WTC11 (cell line): ENCODE measurements at regions not wholly inside any gene's neighbourhood (a gene's known extent, or its start where the extent isn't known, plus 50 kb on each side); places are given as distances from the start of the nearest gene placed in this dataset.

Experiments used
- ATAC-seq: fragments of 200-7000 bp; cut with Tn5 transposase; 2 replicates; pipeline ENCODE4 v1.10.0; 2021; ENCODE audit warnings: mild to moderate bottlenecking, moderate library complexity
- CTCF ChIA-PET: fragments of 300-600 bp; sonication (Branson Sonifier 250); formaldehyde crosslinking; loops from one replicate; lab custom pipeline; 2021; ENCODE audit warnings: antibody characterized with exemption; lab: Charles Lee
- POLR2A ChIA-PET: fragments of 350-600 bp; sonication (Branson Sonifier 250); formaldehyde crosslinking; loops from one replicate; lab custom pipeline; 2021; ENCODE audit warnings: antibody characterized with exemption; lab: Charles Lee
- DNase-seq: peaks from one replicate; pipeline ENCODE4 v3.0.0; 2021; ENCODE audit warnings: low spot score
- H3K27ac Mint-ChIP-seq: 2 replicates; pipeline ENCODE4 v1.8.0; 2021; ENCODE audit warnings: mixed read lengths
- H3K27me3 Mint-ChIP-seq: 2 replicates; pipeline ENCODE4 v1.8.0; 2021; ENCODE audit warnings: low read depth, mild to moderate bottlenecking, moderate library complexity, mixed read lengths
- H3K36me3 Mint-ChIP-seq: 2 replicates; pipeline ENCODE4 v1.8.0; 2021; ENCODE audit warnings: mixed read lengths
- H3K4me1 Mint-ChIP-seq: 2 replicates; pipeline ENCODE4 v1.8.0; 2022; ENCODE audit warnings: mixed read lengths
- H3K4me3 Mint-ChIP-seq: 2 replicates; pipeline ENCODE4 v1.8.0; 2021; ENCODE audit warnings: mild to moderate bottlenecking, moderate library complexity, mixed read lengths
- H3K9me3 Mint-ChIP-seq: 2 replicates; pipeline ENCODE4 v1.8.0; 2021; ENCODE audit warnings: mixed read lengths
- CREB1 ChIP-seq: sonication (generic); formaldehyde crosslinking; IDR thresholded peaks from 2 replicates; pipeline ENCODE4 v1.8.0; 2023; ENCODE audit warnings: mild to moderate bottlenecking, missing genetic modification reagents
- JUN ChIP-seq: sonication (generic); formaldehyde crosslinking; IDR thresholded peaks from 2 replicates; pipeline ENCODE4 v1.8.0; 2023; ENCODE audit warnings: mild to moderate bottlenecking, missing genetic modification reagents
- NR1H2 ChIP-seq: sonication (generic); formaldehyde crosslinking; IDR thresholded peaks from 2 replicates; pipeline ENCODE4 v1.9.0; 2021; ENCODE audit warnings: mild to moderate bottlenecking, moderate library complexity, missing genetic modification reagents
- ZNF121 ChIP-seq: sonication (generic); formaldehyde crosslinking; IDR thresholded peaks from 2 replicates; pipeline ENCODE4 v1.8.0; 2023; ENCODE audit warnings: missing genetic modification reagents
- ZNF219 ChIP-seq: sonication (generic); formaldehyde crosslinking; IDR thresholded peaks from 2 replicates; pipeline ENCODE4 v1.8.0; 2023; ENCODE audit warnings: missing genetic modification reagents, mild to moderate bottlenecking, borderline replicate concordance
- TF ChIP-seq, protein P1 (sequence below): fragments of 200-600 bp; IDR thresholded peaks from 2 replicates; pipeline ENCODE4 v1.8.0; 2022; ENCODE audit warnings: antibody characterized with exemption
- TF ChIP-seq, protein P2 (sequence below): sonication (generic); formaldehyde crosslinking; IDR thresholded peaks from 2 replicates; pipeline ENCODE4 v1.8.1; 2022; ENCODE audit warnings: missing genetic modification reagents, borderline replicate concordance
- TF ChIP-seq, protein P3 (sequence below): fragments of 250-450 bp; sonication (Bioruptor Pico); IDR thresholded peaks from 2 replicates; pipeline ENCODE4 v1.9.0; 2021; ENCODE audit warnings: mild to moderate bottlenecking
- TF ChIP-seq, protein P4 (sequence below): sonication (generic); formaldehyde crosslinking; IDR thresholded peaks from 2 replicates; pipeline ENCODE4 v1.8.1; 2022; ENCODE audit warnings: low read depth, mild to moderate bottlenecking, moderate library complexity, missing genetic modification reagents, borderline replicate concordance
- TF ChIP-seq, protein P5 (sequence below): sonication (generic); formaldehyde crosslinking; IDR thresholded peaks from 2 replicates; pipeline ENCODE4 v1.8.1; 2023; ENCODE audit warnings: mild to moderate bottlenecking, missing genetic modification reagents, moderate library complexity
- TF ChIP-seq, protein P6 (sequence below): sonication (generic); formaldehyde crosslinking; IDR thresholded peaks from 2 replicates; pipeline ENCODE4 v1.8.1; 2022; ENCODE audit warnings: mild to moderate bottlenecking, moderate library complexity, missing genetic modification reagents
- TF ChIP-seq, protein P7 (sequence below): sonication (generic); formaldehyde crosslinking; conservative IDR thresholded peaks from 2 replicates; pipeline ENCODE4 v1.8.1; 2022; ENCODE audit warnings: mild to moderate bottlenecking, missing genetic modification reagents

DNA sequence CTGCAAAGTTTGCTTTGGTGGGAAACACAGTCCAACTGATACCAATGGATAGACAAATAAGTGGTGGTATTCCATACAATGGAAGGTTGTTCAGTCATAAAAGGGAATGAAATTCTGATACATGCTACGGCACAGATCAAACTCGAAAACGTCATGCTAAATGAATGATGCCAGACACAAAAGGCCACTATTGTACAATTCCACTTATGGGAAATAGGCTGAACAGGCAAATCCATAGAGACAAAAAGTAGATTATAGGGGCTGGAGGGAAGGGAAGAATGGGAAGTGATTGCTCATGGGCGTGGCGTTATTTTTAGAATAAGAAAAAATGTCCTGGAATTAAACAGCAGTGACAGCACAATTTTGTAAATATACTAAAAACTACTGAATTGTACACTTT lies 66.0 kb upstream of the FOXK1 start (continued):
- TF ChIP-seq, protein P1, sequence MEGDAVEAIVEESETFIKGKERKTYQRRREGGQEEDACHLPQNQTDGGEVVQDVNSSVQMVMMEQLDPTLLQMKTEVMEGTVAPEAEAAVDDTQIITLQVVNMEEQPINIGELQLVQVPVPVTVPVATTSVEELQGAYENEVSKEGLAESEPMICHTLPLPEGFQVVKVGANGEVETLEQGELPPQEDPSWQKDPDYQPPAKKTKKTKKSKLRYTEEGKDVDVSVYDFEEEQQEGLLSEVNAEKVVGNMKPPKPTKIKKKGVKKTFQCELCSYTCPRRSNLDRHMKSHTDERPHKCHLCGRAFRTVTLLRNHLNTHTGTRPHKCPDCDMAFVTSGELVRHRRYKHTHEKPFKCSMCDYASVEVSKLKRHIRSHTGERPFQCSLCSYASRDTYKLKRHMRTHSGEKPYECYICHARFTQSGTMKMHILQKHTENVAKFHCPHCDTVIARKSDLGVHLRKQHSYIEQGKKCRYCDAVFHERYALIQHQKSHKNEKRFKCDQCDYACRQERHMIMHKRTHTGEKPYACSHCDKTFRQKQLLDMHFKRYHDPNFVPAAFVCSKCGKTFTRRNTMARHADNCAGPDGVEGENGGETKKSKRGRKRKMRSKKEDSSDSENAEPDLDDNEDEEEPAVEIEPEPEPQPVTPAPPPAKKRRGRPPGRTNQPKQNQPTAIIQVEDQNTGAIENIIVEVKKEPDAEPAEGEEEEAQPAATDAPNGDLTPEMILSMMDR, result no peak

DNA sequence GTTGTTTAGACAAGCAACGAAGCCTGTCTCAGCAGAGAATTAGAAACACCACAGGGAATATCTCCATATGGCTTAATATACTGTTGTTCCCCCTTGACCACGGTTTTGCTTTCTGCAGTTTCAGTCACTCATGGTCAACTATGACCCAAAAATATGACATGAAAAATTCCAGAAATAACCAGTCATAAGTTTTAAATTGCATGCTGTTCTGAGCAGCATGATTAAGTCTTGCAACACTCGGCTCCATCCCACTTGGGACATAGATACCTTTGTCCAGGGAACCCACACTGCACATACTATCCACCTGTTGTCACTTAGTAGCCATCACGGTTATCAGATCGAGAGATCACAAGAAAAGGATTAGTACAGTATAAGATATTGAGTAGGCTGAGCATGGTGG lies 60.7 kb upstream of the FOXK1 start:
- no peak for ATAC-seq
- CTCF ChIA-PET, result no interaction called here
- TF ChIP-seq JUN (CRISPR knock-in tag) (no peak), CREB1 (CRISPR knock-in tag) (no peak), ZNF219 (CRISPR knock-in tag) (no peak), NR1H2 (CRISPR knock-in tag) (no peak), ZNF121 (CRISPR knock-in tag) (no peak)
- TF ChIP-seq, protein P1, result no peak
- TF ChIP-seq, protein P2, sequence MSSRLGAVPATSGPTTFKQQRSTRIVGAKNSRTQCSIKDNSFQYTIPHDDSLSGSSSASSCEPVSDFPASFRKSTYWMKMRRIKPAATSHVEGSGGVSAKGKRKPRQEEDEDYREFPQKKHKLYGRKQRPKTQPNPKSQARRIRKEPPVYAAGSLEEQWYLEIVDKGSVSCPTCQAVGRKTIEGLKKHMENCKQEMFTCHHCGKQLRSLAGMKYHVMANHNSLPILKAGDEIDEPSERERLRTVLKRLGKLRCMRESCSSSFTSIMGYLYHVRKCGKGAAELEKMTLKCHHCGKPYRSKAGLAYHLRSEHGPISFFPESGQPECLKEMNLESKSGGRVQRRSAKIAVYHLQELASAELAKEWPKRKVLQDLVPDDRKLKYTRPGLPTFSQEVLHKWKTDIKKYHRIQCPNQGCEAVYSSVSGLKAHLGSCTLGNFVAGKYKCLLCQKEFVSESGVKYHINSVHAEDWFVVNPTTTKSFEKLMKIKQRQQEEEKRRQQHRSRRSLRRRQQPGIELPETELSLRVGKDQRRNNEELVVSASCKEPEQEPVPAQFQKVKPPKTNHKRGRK (CRISPR knock-in tag), result no peak
- TF ChIP-seq, protein P3, sequence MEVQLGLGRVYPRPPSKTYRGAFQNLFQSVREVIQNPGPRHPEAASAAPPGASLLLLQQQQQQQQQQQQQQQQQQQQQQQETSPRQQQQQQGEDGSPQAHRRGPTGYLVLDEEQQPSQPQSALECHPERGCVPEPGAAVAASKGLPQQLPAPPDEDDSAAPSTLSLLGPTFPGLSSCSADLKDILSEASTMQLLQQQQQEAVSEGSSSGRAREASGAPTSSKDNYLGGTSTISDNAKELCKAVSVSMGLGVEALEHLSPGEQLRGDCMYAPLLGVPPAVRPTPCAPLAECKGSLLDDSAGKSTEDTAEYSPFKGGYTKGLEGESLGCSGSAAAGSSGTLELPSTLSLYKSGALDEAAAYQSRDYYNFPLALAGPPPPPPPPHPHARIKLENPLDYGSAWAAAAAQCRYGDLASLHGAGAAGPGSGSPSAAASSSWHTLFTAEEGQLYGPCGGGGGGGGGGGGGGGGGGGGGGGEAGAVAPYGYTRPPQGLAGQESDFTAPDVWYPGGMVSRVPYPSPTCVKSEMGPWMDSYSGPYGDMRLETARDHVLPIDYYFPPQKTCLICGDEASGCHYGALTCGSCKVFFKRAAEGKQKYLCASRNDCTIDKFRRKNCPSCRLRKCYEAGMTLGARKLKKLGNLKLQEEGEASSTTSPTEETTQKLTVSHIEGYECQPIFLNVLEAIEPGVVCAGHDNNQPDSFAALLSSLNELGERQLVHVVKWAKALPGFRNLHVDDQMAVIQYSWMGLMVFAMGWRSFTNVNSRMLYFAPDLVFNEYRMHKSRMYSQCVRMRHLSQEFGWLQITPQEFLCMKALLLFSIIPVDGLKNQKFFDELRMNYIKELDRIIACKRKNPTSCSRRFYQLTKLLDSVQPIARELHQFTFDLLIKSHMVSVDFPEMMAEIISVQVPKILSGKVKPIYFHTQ (CRISPR knock-in tag), result no peak
- TF ChIP-seq, protein P4, sequence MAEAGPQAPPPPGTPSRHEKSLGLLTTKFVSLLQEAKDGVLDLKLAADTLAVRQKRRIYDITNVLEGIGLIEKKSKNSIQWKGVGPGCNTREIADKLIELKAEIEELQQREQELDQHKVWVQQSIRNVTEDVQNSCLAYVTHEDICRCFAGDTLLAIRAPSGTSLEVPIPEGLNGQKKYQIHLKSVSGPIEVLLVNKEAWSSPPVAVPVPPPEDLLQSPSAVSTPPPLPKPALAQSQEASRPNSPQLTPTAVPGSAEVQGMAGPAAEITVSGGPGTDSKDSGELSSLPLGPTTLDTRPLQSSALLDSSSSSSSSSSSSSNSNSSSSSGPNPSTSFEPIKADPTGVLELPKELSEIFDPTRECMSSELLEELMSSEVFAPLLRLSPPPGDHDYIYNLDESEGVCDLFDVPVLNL, result no peak
- TF ChIP-seq, protein P5, sequence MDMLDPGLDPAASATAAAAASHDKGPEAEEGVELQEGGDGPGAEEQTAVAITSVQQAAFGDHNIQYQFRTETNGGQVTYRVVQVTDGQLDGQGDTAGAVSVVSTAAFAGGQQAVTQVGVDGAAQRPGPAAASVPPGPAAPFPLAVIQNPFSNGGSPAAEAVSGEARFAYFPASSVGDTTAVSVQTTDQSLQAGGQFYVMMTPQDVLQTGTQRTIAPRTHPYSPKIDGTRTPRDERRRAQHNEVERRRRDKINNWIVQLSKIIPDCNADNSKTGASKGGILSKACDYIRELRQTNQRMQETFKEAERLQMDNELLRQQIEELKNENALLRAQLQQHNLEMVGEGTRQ (CRISPR knock-in tag), result no peak
- TF ChIP-seq, protein P6, sequence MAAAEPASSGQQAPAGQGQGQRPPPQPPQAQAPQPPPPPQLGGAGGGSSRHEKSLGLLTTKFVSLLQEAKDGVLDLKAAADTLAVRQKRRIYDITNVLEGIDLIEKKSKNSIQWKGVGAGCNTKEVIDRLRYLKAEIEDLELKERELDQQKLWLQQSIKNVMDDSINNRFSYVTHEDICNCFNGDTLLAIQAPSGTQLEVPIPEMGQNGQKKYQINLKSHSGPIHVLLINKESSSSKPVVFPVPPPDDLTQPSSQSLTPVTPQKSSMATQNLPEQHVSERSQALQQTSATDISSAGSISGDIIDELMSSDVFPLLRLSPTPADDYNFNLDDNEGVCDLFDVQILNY (CRISPR knock-in tag), result no peak
- TF ChIP-seq, protein P7, sequence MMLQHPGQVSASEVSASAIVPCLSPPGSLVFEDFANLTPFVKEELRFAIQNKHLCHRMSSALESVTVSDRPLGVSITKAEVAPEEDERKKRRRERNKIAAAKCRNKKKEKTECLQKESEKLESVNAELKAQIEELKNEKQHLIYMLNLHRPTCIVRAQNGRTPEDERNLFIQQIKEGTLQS (CRISPR knock-in tag), result no peak
- TF ChIP-seq, all 79 proteins: peak for 0
- no peaks in the 10 kb centered on the region for H3K4me1 Mint-ChIP-seq
- peaks cover 26% of the 10 kb centered on the region for H3K27me3 Mint-ChIP-seq
- POLR2A ChIA-PET, result no interaction called here
- H3K9me3 Mint-ChIP-seq, result peaks cover 32% of the 10 kb centered on the region
- no peak overlapping the region for H3K27ac Mint-ChIP-seq
- peaks cover 9% of the 10 kb centered on the region for H3K36me3 Mint-ChIP-seq
- no peak overlapping the region for H3K4me3 Mint-ChIP-seq
- no peak for DNase-seq
